Esophagus muscularis mucosa (tissue), 4 donors: ENCODE measurements at regions not wholly inside any gene's neighbourhood (a gene's known extent, or its start where the extent isn't known, plus 50 kb on each side); places are given as distances from the start of the nearest gene placed in this dataset.
A peak's percentile ranks its signal among the peaks of the same experiment; 100 is the strongest.

Source experiments
- DNase-seq: peaks from one replicate; pipeline ENCODE4 v3.0.0-alpha.2; 2017; ENCODE audit errors: extremely low spot score
- H3K27ac ChIP-seq, 4 donors: fragments of 200-600 bp; sonication (generic); replicated peaks in 1 of 4; 1 replicate in 3 of 4; 2 replicates in 1 of 4; pipeline ENCODE4 v1.5.1; 2016 to 2019; ENCODE audit warnings: mild to moderate bottlenecking in 1 of 4
- H3K27me3 ChIP-seq, 4 donors: fragments of 200-600 bp; sonication (generic); one replicate each; pipeline versions ENCODE4 v1.5.1 to v1.6.0; 2016 to 2019
- H3K36me3 ChIP-seq, 4 donors: fragments of 200-600 bp; sonication (generic); one replicate each; pipeline ENCODE4 v1.5.1; 2016 to 2019
- H3K4me1 ChIP-seq, 4 donors: fragments of 200-600 bp; sonication (generic); one replicate each; pipeline ENCODE4 v1.5.1; 2016 to 2019
- H3K4me3 ChIP-seq, 4 donors: fragments of 200-600 bp; sonication (generic); 1 replicate in 2 of 4; 2 replicates in 2 of 4; pipeline ENCODE4 v1.5.1; 2016 to 2019; ENCODE audit warnings: mild to moderate bottlenecking in 4 of 4, moderate library complexity in 1 of 4
- H3K9me3 ChIP-seq, 4 donors: fragments of 200-600 bp; sonication (generic); 1 replicate in 3 of 4; 2 replicates in 1 of 4; pipeline ENCODE4 v1.5.1; 2016 to 2019
- EP300 ChIP-seq: sonication (generic); formaldehyde crosslinking; IDR thresholded peaks from one replicate; pipeline ENCODE4 v1.6.1; 2017; ENCODE audit warnings: antibody characterized with exemption
- POLR2A ChIP-seq: fragments of 450-650 bp; IDR thresholded peaks from one replicate; pipeline ENCODE4 v1.6.1; 2017; ENCODE audit warnings: antibody characterized with exemption, moderate library complexity, mild to moderate bottlenecking, low read depth
- POLR2AphosphoS5 ChIP-seq, 2 donors: sonication (generic); formaldehyde crosslinking; IDR thresholded peaks; one replicate each; pipeline ENCODE4 v1.6.1; 2017; ENCODE audit warnings: antibody characterized with exemption in 2 of 2
- whole genome bisulfite sequencing: methylation state at CpG from one replicate; pipeline ENCODE4 v1.1.5; 2018; 5-methylcytosine and 5-hydroxymethylcytosine counted together
- intact Hi-C: fragments of 100-400 bp; cut with DNase I; formaldehyde crosslinking; loops from one replicate; pipeline ENCODE4 v1.15.1; 2023
- TF ChIP-seq, protein P1 (sequence below), 3 experiments: fragments of 200-600 bp in 2 of 3; fragments of 450-650 bp in 1 of 3; sonication (generic) in 2 of 3; IDR thresholded peaks; one replicate each; pipeline ENCODE4 v1.5.1; 2017 to 2019; ENCODE audit warnings: antibody characterized with exemption in 3 of 3, mild to moderate bottlenecking in 2 of 3, moderate library complexity in 1 of 3

DNA sequence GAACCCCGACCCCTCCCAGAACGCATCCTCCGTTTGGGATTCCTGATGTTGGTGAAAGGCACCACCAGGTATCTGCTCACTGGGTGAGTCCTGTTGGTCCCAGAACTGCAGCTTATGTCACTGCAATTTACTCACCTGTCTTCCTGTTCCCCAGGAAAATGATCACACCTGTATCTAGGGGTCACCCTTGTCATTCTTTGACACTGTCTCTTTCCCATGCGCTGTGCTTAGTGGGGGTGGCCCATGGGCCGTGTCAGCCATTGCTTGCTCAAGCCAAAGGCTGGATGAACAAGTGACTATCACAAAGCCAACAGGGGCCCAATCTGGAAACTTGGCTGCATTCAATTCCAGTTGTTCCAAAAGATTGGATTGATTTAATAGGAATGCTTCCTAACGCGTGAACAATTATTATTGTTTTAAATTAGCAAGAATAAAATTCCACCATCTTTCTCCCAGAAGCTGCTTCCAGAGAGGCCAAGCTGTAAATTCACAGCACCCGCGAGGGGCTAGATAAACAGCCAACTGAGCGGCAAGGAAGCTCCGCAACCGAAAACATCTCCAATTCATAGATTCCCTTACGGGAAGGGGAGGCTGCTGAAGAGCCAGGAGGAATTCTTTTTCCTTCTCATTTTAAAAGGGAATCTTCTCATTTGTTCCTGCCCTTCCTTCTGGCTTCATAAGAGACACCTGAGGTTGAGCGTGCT, 134.8 kb upstream of the ZMIZ1 start:
- no peaks in the 10 kb centered on the region for H3K9me3 ChIP-seq
- H3K27me3 ChIP-seq = no peaks in the 10 kb centered on the region
- H3K4me3 ChIP-seq = no peak overlapping the region
- H3K36me3 ChIP-seq = no peaks in the 10 kb centered on the region
- no peak for DNase-seq
- no peak overlapping the region for H3K27ac ChIP-seq
- TF ChIP-seq POLR2AphosphoS5 (IDR thresholded peaks at IDR 0.05) (no peak), EP300 (no peak), POLR2A (no peak)
- TF ChIP-seq, protein P1, sequence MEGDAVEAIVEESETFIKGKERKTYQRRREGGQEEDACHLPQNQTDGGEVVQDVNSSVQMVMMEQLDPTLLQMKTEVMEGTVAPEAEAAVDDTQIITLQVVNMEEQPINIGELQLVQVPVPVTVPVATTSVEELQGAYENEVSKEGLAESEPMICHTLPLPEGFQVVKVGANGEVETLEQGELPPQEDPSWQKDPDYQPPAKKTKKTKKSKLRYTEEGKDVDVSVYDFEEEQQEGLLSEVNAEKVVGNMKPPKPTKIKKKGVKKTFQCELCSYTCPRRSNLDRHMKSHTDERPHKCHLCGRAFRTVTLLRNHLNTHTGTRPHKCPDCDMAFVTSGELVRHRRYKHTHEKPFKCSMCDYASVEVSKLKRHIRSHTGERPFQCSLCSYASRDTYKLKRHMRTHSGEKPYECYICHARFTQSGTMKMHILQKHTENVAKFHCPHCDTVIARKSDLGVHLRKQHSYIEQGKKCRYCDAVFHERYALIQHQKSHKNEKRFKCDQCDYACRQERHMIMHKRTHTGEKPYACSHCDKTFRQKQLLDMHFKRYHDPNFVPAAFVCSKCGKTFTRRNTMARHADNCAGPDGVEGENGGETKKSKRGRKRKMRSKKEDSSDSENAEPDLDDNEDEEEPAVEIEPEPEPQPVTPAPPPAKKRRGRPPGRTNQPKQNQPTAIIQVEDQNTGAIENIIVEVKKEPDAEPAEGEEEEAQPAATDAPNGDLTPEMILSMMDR (IDR thresholded peaks at IDR 0.05) = no peak
- peaks cover 18 to 65% (median 59%) of the 10 kb centered on the region in 4 donors for H3K4me1 ChIP-seq
- 93% methylated on average over 14 of the region's 14 CpGs for WGBS
- intact Hi-C loops = no loop called here

DNA sequence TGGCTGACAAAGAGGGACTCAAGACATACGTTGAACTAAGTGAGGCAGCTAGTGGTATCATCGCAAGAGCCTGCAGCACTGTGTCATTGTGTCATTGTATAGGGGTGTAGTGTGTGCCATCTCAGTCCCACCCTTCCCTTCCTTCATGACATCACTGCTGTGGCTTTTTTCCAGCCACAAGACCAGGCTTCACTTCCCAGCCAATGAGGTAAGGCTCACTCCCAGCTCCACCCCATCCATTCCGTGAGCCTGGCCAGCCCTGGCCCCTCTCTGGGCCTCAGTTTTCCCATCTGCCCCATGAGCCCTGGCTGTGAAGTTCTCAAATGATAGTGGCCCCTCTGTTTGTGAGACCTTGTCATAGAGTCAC, 134.3 kb upstream of the ZMIZ1 start:
- Histone ChIP-seq H3K36me3 (no peaks in the 10 kb centered on the region), H3K4me1 (peaks cover 18 to 65% (median 59%) of the 10 kb centered on the region in 4 donors), H3K4me3 (no peak overlapping the region), H3K27me3 (no peaks in the 10 kb centered on the region), H3K27ac (no peak overlapping the region), H3K9me3 (no peaks in the 10 kb centered on the region)
- no peak for TF ChIP-seq EP300
- no peak for TF ChIP-seq POLR2AphosphoS5 (IDR thresholded peaks at IDR 0.05)
- TF ChIP-seq, protein P1 (IDR thresholded peaks at IDR 0.05) = no peak
- TF ChIP-seq POLR2A = no peak
- DNase-seq = no peak
- WGBS = 80% methylated on average over 3 of the region's 3 CpGs
- intact Hi-C loops = no loop called here

DNA sequence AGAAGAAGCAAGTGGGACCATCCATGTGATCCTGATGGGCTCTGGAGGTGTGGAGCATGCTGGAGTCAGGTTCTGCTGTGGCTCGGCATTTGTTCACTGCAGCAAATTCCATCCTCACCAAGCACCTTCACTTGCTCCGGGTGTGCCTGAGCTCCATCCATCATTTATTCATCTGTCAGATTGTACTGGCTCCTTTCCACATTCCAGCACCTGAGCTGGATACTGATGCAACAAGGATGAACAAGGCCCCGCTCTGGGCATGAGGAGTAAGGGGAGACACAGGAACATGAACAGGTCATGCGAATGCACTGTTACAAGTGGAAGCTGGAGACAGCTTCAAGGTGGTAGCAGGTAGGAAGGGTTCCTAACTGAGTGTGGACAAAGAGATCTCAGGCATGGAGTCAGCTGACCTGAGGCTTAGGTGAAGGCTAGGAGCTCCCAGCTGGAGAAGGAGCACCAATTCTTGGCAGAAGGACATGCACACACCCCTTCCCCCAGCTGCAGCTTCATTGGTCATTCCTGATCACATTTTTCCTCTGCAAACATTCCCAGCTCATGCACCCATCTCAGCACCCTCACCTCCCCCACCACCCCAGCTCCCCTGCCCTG, 133.7 kb upstream of the ZMIZ1 start:
- Histone ChIP-seq H3K27me3 (no peaks in the 10 kb centered on the region), H3K4me3 (no peak overlapping the region), H3K36me3 (no peaks in the 10 kb centered on the region), H3K27ac (peak overlapping the region in 1 of 4 donors; percentile 77), H3K9me3 (no peaks in the 10 kb centered on the region), H3K4me1 (peaks cover 18 to 65% (median 59%) of the 10 kb centered on the region in 4 donors)
- no peak for DNase-seq
- intact Hi-C loops = no loop called here
- TF ChIP-seq POLR2AphosphoS5 (IDR thresholded peaks at IDR 0.05) = no peak
- TF ChIP-seq, protein P1 (IDR thresholded peaks at IDR 0.05) = no peak
- no peak for TF ChIP-seq EP300
- TF ChIP-seq POLR2A = no peak
- 88% methylated on average over 4 of the region's 4 CpGs for WGBS

DNA sequence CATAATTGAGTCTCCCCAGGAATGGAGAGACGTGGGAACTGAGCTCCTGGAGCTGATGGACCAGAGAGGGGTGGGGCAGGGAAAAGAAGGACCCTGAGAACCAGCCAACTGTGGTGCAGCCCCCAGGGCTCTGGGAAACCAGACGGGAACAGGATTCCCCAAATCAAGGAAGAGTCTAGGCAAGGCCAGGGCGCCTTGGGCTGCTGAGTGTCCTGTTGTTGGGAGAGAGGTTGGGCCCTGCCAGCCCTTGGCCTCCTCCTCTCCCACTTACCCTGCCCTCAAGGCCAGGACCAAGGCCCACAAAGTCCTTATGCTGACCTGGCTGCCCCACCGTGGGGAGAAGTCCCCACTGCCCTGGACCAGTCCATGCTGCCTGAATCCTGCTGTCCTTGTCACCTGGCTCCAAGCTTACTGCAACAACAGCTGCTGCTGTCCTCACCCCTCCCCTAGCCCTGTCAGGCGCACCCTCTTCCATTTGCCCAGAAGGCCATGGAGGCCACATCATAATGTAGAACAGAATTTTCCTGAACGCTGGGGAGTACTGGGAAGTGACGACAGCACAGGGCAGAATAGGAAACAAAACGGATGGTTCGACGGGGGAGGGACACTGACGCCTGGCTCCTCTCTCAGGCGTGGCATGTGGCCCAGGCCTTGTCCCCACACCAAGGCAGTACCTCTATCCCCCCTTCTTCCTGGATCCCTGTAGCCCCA, 132.9 kb upstream of the ZMIZ1 start:
- H3K36me3 ChIP-seq = no peaks in the 10 kb centered on the region
- TF ChIP-seq, protein P1 (IDR thresholded peaks at IDR 0.05) = no peak
- TF ChIP-seq POLR2A (no peak), POLR2AphosphoS5 (IDR thresholded peaks at IDR 0.05) (peak in 1 of 2 donors; percentile 7)
- H3K9me3 ChIP-seq = no peaks in the 10 kb centered on the region
- peak overlapping the region; percentile 57 to 79 (median 78) for H3K27ac ChIP-seq
- no peak overlapping the region for H3K4me3 ChIP-seq
- H3K4me1 ChIP-seq = peaks cover 18 to 65% (median 59%) of the 10 kb centered on the region in 4 donors
- no peaks in the 10 kb centered on the region for H3K27me3 ChIP-seq
- DNase-seq = no peak
- 83% methylated on average over 10 of the region's 12 CpGs for WGBS
- intact Hi-C loops = no loop called here
